ENCODE measurements at regions not wholly inside any gene's neighbourhood (a gene's known extent, or its start where the extent isn't known, plus 50 kb on each side); places are given as distances from the start of the nearest gene placed in this dataset.

- no peak for TF ChIP-seq CTCF (conservative IDR thresholded peaks at IDR 0.05; ENCODE audit: low read depth, low read length)
- TF ChIP-seq EZH2 (IDR thresholded peaks at IDR 0.05; ENCODE audit: borderline replicate concordance, low read depth, low read length, poor library complexity, severe bottlenecking): no peak
Measured at GRCh38 chr11:103792981-103793468, 243.4 kb upstream of the DDI1 start.

Measured in A673 (cell line).